Coronary artery (tissue), 2 donors: ENCODE measurements at regions not wholly inside any gene's neighbourhood (a gene's known extent, or its start where the extent isn't known, plus 50 kb on each side); places are given as distances from the start of the nearest gene placed in this dataset.

Experiments used
- DNase-seq: peaks from one replicate; pipeline ENCODE4 v3.0.0-alpha.2; 2017; ENCODE audit warnings: low spot score
- H3K27ac ChIP-seq, 2 donors: fragments of 200-600 bp; sonication (generic); one replicate each; pipeline ENCODE4 v1.5.1; 2016 to 2019
- H3K4me3 ChIP-seq: fragments of 200-600 bp; sonication (generic); 2 replicates; pipeline ENCODE4 v1.5.1; 2016; ENCODE audit warnings: mild to moderate bottlenecking, moderate library complexity
- CTCF ChIP-seq: fragments of 200-600 bp; sonication (generic); IDR thresholded peaks from one replicate; pipeline ENCODE4 v1.5.1; 2019; ENCODE audit warnings: antibody characterized with exemption

- DNase-seq, result no peak
- no peak overlapping the region for H3K4me3 ChIP-seq
- no peak for TF ChIP-seq CTCF
- no peak overlapping the region for H3K27ac ChIP-seq
These were observed 284.7 kb downstream of the GPR37 start for GRCh38 chr7:124480821-124481290.

GRCh38 chr7:124480036-124480820 is 285.4 kb downstream of the GPR37 start:
- DNase-seq, result no peak
- TF ChIP-seq CTCF, result no peak
- H3K4me3 ChIP-seq, result no peak overlapping the region
- no peak overlapping the region for H3K27ac ChIP-seq

- Histone ChIP-seq H3K27ac (no peak overlapping the region), H3K4me3 (no peak overlapping the region)
- no peak for DNase-seq
- no peak for TF ChIP-seq CTCF
These were observed 303.3 kb downstream of the GPR37 start for GRCh38 chr7:124462249-124462648.

GRCh38 chr7:124460555-124460954 is 305.0 kb downstream of the GPR37 start:
- Histone ChIP-seq H3K27ac (no peak overlapping the region), H3K4me3 (no peak overlapping the region)
- TF ChIP-seq CTCF, result no peak
- no peak for DNase-seq

- no peak overlapping the region for H3K27ac ChIP-seq
- TF ChIP-seq CTCF, result no peak
- no peak for DNase-seq
These were observed 305.5 kb downstream of the GPR37 start for GRCh38 chr7:124460056-124460450.

GRCh38 chr7:124459101-124460055 is 306.2 kb downstream of the GPR37 start:
- DNase-seq, result no peak
- Histone ChIP-seq H3K27ac (no peak overlapping the region), H3K4me3 (no peak overlapping the region)
- no peak for TF ChIP-seq CTCF

More at GRCh38 chr7:124460056-124460450, 305.5 kb downstream of the GPR37 start:
- no peak overlapping the region for H3K4me3 ChIP-seq
